ENCODE measurements at regions not wholly inside any gene's neighbourhood (a gene's known extent, or its start where the extent isn't known, plus 50 kb on each side); places are given as distances from the start of the nearest gene placed in this dataset.

GRCh38 chr5:110195288-110195687 lies 505.6 kb downstream of the MAN2A1 start:
- no peaks in the 10 kb centered on the region for H3K27me3 Mint-ChIP-seq (ENCODE audit: insufficient read depth)
- TF ChIP-seq, protein P1, sequence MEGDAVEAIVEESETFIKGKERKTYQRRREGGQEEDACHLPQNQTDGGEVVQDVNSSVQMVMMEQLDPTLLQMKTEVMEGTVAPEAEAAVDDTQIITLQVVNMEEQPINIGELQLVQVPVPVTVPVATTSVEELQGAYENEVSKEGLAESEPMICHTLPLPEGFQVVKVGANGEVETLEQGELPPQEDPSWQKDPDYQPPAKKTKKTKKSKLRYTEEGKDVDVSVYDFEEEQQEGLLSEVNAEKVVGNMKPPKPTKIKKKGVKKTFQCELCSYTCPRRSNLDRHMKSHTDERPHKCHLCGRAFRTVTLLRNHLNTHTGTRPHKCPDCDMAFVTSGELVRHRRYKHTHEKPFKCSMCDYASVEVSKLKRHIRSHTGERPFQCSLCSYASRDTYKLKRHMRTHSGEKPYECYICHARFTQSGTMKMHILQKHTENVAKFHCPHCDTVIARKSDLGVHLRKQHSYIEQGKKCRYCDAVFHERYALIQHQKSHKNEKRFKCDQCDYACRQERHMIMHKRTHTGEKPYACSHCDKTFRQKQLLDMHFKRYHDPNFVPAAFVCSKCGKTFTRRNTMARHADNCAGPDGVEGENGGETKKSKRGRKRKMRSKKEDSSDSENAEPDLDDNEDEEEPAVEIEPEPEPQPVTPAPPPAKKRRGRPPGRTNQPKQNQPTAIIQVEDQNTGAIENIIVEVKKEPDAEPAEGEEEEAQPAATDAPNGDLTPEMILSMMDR (IDR thresholded peaks at IDR 0.05), result no peak
- no peaks in the 10 kb centered on the region for H3K4me1 Mint-ChIP-seq (ENCODE audit: low read depth)
- H3K36me3 Mint-ChIP-seq (ENCODE audit: low read depth), result peaks cover 5% of the 10 kb centered on the region; the same call in 1 of the 2 replicates
- no peak for DNase-seq
- H3K4me3 Mint-ChIP-seq, result no peak overlapping the region
- no peak overlapping the region for H3K27ac Mint-ChIP-seq
- H3K9me3 Mint-ChIP-seq, result peaks cover 52% of the 10 kb centered on the region

- H3K27me3 Mint-ChIP-seq (ENCODE audit: insufficient read depth), result no peaks in the 10 kb centered on the region
- H3K36me3 Mint-ChIP-seq (ENCODE audit: low read depth), result peaks cover 4% of the 10 kb centered on the region; the same call in 1 of the 2 replicates
- TF ChIP-seq, protein P1 (IDR thresholded peaks at IDR 0.05), result no peak
- no peaks in the 10 kb centered on the region for H3K4me1 Mint-ChIP-seq (ENCODE audit: low read depth)
- H3K4me3 Mint-ChIP-seq, result no peak overlapping the region
- H3K27ac Mint-ChIP-seq, result no peak overlapping the region
- H3K9me3 Mint-ChIP-seq, result peaks cover 50% of the 10 kb centered on the region
- DNase-seq, result no peak
These were observed 512.1 kb downstream of the MAN2A1 start for GRCh38 chr5:110201791-110202190.

DNA sequence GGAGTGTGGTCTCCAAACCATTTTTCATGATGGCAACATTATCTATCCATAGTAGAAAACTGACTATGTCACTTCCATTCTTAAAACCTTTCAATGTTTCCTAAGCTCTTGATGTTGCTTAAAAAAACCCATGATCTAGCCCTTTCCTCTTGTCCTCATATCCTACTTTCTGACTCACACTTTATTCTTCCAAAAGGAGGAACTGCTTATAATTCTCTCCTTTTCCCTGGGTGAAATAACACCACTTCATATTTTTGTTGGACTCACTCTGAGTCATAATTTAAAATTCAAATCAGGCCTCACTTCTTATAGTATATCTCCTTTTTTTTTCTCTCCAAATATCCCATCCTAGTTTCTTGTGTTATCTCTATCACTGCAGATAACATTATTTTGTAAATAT lies 513.9 kb downstream of the MAN2A1 start:
- DNase-seq, result no peak
- H3K4me1 Mint-ChIP-seq (ENCODE audit: low read depth), result no peaks in the 10 kb centered on the region
- H3K9me3 Mint-ChIP-seq, result peaks cover 56% of the 10 kb centered on the region
- H3K36me3 Mint-ChIP-seq (ENCODE audit: low read depth), result peaks cover 4% of the 10 kb centered on the region; the same call in 1 of the 2 replicates
- TF ChIP-seq, protein P1 (IDR thresholded peaks at IDR 0.05), result no peak
- no peak overlapping the region for H3K27ac Mint-ChIP-seq
- H3K4me3 Mint-ChIP-seq, result no peak overlapping the region
- no peaks in the 10 kb centered on the region for H3K27me3 Mint-ChIP-seq (ENCODE audit: insufficient read depth)

DNA sequence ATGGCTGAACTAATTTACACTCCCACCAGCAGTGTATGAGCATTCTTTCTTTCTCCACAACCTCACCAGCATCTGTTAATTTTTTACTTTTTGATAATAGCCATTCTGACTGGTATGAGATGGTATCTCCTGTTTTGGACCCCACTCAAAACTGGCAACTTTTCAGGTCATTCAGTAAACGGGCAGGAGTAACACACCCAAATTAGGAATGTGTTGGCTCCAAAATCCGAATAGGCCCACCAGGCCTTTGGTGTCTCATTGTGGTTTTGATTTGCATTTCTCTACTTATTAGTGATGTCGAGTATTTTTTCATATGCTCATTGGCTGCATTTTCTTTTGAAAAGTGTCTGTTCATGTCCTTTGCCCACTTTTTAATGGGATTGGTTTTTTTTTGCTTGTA lies 517.1 kb downstream of the TMEM232 start:
- peaks cover 4% of the 10 kb centered on the region; the same call in 1 of the 2 replicates for H3K36me3 Mint-ChIP-seq (ENCODE audit: low read depth)
- no peak for DNase-seq
- no peaks in the 10 kb centered on the region for H3K4me1 Mint-ChIP-seq (ENCODE audit: low read depth)
- TF ChIP-seq, protein P1 (IDR thresholded peaks at IDR 0.05), result no peak
- peaks cover 61% of the 10 kb centered on the region for H3K9me3 Mint-ChIP-seq
- H3K27me3 Mint-ChIP-seq (ENCODE audit: insufficient read depth), result no peaks in the 10 kb centered on the region
- no peak overlapping the region for H3K27ac Mint-ChIP-seq
- no peak overlapping the region for H3K4me3 Mint-ChIP-seq

DNA sequence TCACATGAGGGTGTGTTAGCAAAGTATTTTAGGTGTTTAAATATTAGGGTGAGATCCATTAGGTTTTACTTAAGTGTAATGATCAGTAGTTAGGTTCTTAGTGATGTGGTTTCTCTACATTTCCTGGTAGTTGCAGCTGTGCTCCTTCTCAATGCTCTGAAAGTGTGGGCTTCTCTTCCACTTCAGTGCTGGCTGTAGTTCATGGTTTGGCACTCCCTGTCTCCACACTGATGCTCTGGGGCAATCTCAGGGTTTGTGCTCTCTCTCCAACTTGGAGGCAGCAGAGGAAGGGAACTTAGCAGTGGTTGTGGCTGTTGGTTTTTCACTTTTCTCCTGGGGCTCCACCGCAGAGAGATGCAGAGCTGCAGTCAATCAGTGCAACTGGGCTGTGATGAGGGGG lies 507.5 kb downstream of the TMEM232 start:
- DNase-seq, result no peak
- H3K4me1 Mint-ChIP-seq (ENCODE audit: low read depth), result no peaks in the 10 kb centered on the region
- H3K9me3 Mint-ChIP-seq, result peaks cover 57% of the 10 kb centered on the region
- no peaks in the 10 kb centered on the region for H3K27me3 Mint-ChIP-seq (ENCODE audit: insufficient read depth)
- no peak overlapping the region for H3K4me3 Mint-ChIP-seq
- H3K27ac Mint-ChIP-seq, result no peak overlapping the region
- TF ChIP-seq, protein P1 (IDR thresholded peaks at IDR 0.05), result no peak
- peaks cover 6% of the 10 kb centered on the region for H3K36me3 Mint-ChIP-seq (ENCODE audit: low read depth)

- Mint-ChIP-seq H3K4me3 (no peak overlapping the region), H3K27me3 (ENCODE audit: insufficient read depth) (no peaks in the 10 kb centered on the region), H3K36me3 (ENCODE audit: low read depth) (peaks cover 6% of the 10 kb centered on the region), H3K9me3 (peaks cover 51% of the 10 kb centered on the region), H3K27ac (no peak overlapping the region), H3K4me1 (ENCODE audit: low read depth) (no peaks in the 10 kb centered on the region)
- TF ChIP-seq, protein P1 (IDR thresholded peaks at IDR 0.05), result no peak
- no peak for DNase-seq
These were observed 506.7 kb downstream of the TMEM232 start for GRCh38 chr5:110219769-110220168.

Measured in HFFc6 (cell line).